Esophagus muscularis mucosa (tissue), 3 donors: ENCODE measurements at regions not wholly inside any gene's neighbourhood (a gene's known extent, or its start where the extent isn't known, plus 50 kb on each side); places are given as distances from the start of the nearest gene placed in this dataset.

Experiments used
- EP300 ChIP-seq: sonication (generic); formaldehyde crosslinking; IDR thresholded peaks from one replicate; pipeline ENCODE4 v1.6.1; 2017; ENCODE audit warnings: antibody characterized with exemption
- TF ChIP-seq, protein P1 (sequence below), 3 experiments: fragments of 200-600 bp in 2 of 3; fragments of 450-650 bp in 1 of 3; sonication (generic) in 2 of 3; IDR thresholded peaks; one replicate each; pipeline ENCODE4 v1.5.1; 2017 to 2019; ENCODE audit warnings: antibody characterized with exemption in 3 of 3, mild to moderate bottlenecking in 2 of 3, moderate library complexity in 1 of 3

DNA sequence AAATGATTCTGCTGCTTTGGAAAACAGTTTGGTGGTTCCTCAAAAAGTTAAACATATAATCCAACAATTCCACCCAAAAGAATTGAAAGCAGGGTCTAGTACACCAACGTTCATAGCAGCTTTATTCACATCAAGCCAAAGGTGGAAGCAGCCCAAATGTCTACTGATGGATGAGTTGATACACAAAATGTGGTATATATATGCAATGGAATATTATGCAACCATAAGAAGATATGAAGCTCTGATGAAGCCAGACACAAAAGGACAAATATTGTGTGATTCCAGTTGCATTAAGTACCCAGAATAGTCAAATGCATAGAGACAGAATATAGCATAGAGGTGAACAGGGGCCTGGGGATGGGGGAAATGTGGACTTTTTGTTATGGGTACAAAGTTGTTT, 269.3 kb downstream of the METTL4 start:
- TF ChIP-seq, protein P1, sequence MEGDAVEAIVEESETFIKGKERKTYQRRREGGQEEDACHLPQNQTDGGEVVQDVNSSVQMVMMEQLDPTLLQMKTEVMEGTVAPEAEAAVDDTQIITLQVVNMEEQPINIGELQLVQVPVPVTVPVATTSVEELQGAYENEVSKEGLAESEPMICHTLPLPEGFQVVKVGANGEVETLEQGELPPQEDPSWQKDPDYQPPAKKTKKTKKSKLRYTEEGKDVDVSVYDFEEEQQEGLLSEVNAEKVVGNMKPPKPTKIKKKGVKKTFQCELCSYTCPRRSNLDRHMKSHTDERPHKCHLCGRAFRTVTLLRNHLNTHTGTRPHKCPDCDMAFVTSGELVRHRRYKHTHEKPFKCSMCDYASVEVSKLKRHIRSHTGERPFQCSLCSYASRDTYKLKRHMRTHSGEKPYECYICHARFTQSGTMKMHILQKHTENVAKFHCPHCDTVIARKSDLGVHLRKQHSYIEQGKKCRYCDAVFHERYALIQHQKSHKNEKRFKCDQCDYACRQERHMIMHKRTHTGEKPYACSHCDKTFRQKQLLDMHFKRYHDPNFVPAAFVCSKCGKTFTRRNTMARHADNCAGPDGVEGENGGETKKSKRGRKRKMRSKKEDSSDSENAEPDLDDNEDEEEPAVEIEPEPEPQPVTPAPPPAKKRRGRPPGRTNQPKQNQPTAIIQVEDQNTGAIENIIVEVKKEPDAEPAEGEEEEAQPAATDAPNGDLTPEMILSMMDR (IDR thresholded peaks at IDR 0.05): no peak
- TF ChIP-seq EP300: no peak
